ENCODE measurements at regions not wholly inside any gene's neighbourhood (a gene's known extent, or its start where the extent isn't known, plus 50 kb on each side); places are given as distances from the start of the nearest gene placed in this dataset.
A peak's percentile ranks its signal among the peaks of the same experiment; 100 is the strongest.

DNA sequence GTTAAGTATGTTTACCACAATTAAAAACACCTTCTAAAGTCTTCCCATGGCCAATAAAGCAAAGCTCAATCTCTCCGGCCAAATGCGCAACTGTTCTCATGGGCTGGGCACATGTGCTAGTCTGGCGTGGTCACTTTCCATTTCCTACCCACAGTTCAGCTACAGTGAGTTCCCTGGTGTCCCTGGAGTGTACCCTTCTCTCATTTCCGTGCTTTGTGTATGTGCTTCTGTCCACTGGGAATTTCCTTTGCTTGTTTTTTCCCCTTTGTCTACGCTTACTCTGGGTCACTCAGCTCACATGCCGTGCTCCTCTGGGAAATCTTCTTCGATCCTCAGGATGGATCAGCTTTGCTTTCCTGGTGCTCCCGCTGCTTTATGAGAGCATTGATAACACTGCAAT, 69.6 kb upstream of the GYPC start:
- DNase-seq = no peak
- intact Hi-C loops (cut with DNase I) = no loop called here

DNA sequence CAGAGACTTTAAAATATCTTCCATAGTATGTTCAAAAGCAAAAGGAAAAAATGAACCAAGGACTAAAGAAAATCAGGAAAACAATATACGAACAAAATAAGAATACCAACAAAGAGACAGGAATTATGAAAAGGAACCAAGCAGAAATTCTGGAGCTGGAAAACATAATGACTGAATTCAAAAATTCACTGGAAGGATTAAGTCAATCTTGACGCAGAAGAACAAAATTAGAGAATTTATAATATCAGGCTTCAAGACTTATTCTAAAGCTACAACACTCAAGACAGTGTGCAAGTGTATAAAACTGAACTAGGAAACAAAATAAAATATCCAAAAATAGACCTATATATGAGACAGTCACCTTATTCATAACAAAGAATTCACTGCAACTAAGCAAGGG, 56.9 kb upstream of the GYPC start:
- intact Hi-C loops (cut with DNase I) = no loop called here
- DNase-seq = no peak

DNA sequence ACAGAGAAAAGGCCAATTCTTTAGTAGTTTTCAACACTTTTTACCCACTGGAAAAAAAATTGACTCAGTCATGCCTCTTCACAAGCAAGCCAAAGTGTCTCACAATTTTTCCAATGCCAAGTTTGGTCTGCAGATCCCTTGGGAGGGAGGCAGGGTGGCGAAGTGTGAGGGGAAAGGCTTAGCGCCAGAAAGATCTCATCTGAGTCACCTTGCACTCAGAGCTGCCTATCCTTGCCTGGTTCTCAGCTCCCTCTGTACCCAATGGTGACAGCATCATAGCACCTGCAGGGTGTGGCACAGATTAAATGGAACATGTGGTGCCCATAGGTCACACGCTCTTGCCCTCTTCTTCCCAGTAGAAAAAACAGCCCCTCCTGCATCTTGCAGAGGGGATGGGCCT, 55.2 kb upstream of the GYPC start:
- intact Hi-C loops (cut with DNase I) = no loop called here
- peak in 1 of 10 donors; percentile 66 for DNase-seq

DNA sequence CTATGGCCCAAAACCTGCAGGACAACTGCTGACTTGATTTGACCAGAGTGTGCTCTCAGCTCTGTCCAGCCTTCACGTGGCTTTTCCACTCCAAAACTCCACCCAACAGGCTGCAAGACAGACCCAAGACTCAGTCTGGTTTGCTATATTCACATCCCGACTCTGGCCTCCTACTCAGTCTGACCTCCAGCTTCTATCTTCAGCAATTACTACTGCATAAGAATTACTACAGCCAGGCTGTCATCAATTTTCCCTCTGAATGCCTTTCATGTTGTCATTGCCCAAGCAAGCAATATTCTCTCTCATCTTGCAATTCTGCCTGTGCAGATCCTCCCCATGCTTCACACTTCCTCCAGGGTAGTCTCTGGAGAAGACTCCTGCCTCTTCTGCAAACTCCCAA, 53.6 kb upstream of the GYPC start:
- DNase-seq = no peak
- intact Hi-C loops (cut with DNase I) = no loop called here
